HCT116 (cell line): ENCODE measurements at regions not wholly inside any gene's neighbourhood (a gene's known extent, or its start where the extent isn't known, plus 50 kb on each side); places are given as distances from the start of the nearest gene placed in this dataset.

Source experiments
- ATAC-seq: fragments of 200-7000 bp; cut with Tn5 transposase; 2 replicates; pipeline ENCODE4 v1.9.1; 2020; ENCODE audit warnings: mild to moderate bottlenecking, moderate library complexity
- BruUV-seq: library from RNA; stranded (reverse); fragments of 400-500 nt; replicated peaks from 2 replicates; lab custom pipeline; 2021; lab: Mats Ljungman, UMichigan
- CTCF ChIA-PET: fragments of 300-600 bp; sonication (Branson Sonifier 250); formaldehyde crosslinking; loops from one replicate; lab custom pipeline; 2021; ENCODE audit warnings: antibody characterized with exemption; lab: Charles Lee
- POLR2A ChIA-PET: fragments of 300-600, 350-600 bp; sonication (Branson Sonifier 250); formaldehyde crosslinking; loops from one replicate; lab custom pipeline; 2021; ENCODE audit warnings: antibody characterized with exemption; lab: Charles Lee
- RAD21 ChIA-PET, 2 experiments: fragments of 300-600 bp; sonication (Branson Sonifier 250); formaldehyde crosslinking; loops; one replicate each; lab custom pipeline; 2023; ENCODE audit warnings: low total read pairs in 2 of 2; ENCODE audit not compliant: uncharacterized antibody in 2 of 2, unreplicated experiment in 2 of 2, low non-redundant PET in 1 of 2; lab: Charles Lee
- DNase-seq: peaks from one replicate; pipeline ENCODE4 v3.0.0-alpha.2; 2010; ENCODE audit warnings: low read depth, low spot score
- H2AFZ ChIP-seq: fragments of 200-600 bp; shearing (Covaris generic), sonication (generic); 2 replicates; pipeline ENCODE4 v1.6.1; 2017; ENCODE audit warnings: low read depth, mixed run types, mixed read lengths, antibody characterized with exemption, low read length; ENCODE audit not compliant: poor library complexity, severe bottlenecking
- H3K27ac ChIP-seq: 2 replicates; pipeline ENCODE4 v1.5.1; 2012; ENCODE audit warnings: low read depth, low read length
- H3K27me3 ChIP-seq: fragments of 200-600 bp; sonication (generic); 2 replicates; pipeline ENCODE4 v1.6.1; 2016; ENCODE audit warnings: mixed run types, low read length, mixed read lengths; ENCODE audit not compliant: insufficient read depth
- H3K36me3 ChIP-seq, 2 experiments: fragments of 200-500 bp in 1 of 2; fragments of 200-600 bp in 1 of 2; sonication (Bioruptor generic) in 1 of 2; sonication (generic) in 1 of 2; 2 replicates each; pipeline versions ENCODE4 v1.5.1 to v1.6.1; 2014 to 2016; ENCODE audit warnings: low read length in 2 of 2, inconsistent platforms in 1 of 2, mixed read lengths in 1 of 2, mixed run types in 1 of 2; ENCODE audit not compliant: insufficient read depth in 2 of 2, control insufficient read depth in 1 of 2
- H3K4me1 ChIP-seq, 2 experiments: fragments of 200-600 bp in 1 of 2; sonication (generic) in 1 of 2; 2 replicates each; pipeline versions ENCODE4 v1.5.1 to v1.6.1; 2012 to 2017; ENCODE audit warnings: low read length in 2 of 2, inconsistent platforms in 1 of 2, mild to moderate bottlenecking in 1 of 2, mixed read lengths in 1 of 2, mixed run types in 1 of 2, moderate library complexity in 1 of 2; ENCODE audit not compliant: insufficient read depth in 2 of 2, control insufficient read depth in 1 of 2
- H3K4me2 ChIP-seq: fragments of 200-600 bp; sonication (generic); 2 replicates; pipeline ENCODE4 v1.6.1; 2017; ENCODE audit warnings: mixed run types, low read length, mixed read lengths
- H3K4me3 ChIP-seq, 2 experiments: fragments of 200-600 bp in 1 of 2; sonication (generic) in 1 of 2; replicated peaks in 1 of 2; 2 replicates each; pipeline ENCODE4 v1.5.1; 2011 to 2016; ENCODE audit warnings: low read length in 2 of 2, control low read depth in 1 of 2, low read depth in 1 of 2, mild to moderate bottlenecking in 1 of 2, mixed read lengths in 1 of 2, mixed run types in 1 of 2
- H3K79me2 ChIP-seq: fragments of 200-600 bp; sonication (generic); 2 replicates; pipeline ENCODE4 v1.6.1; 2017; ENCODE audit warnings: mild to moderate bottlenecking, mixed run types, low read length, moderate library complexity, mixed read lengths; ENCODE audit not compliant: insufficient read depth
- H3K9ac ChIP-seq: fragments of 200-600 bp; sonication (generic); 2 replicates; pipeline ENCODE4 v1.6.1; 2016; ENCODE audit warnings: low read length, mixed read lengths
- H3K9me2 ChIP-seq: fragments of 200-600 bp; sonication (generic), shearing (Covaris generic); 2 replicates; pipeline ENCODE4 v1.6.1; 2017; ENCODE audit warnings: mixed run types, mild to moderate bottlenecking, moderate library complexity; ENCODE audit not compliant: insufficient read depth
- H3K9me3 ChIP-seq, 2 experiments: fragments of 200-500 bp in 1 of 2; fragments of 200-600 bp in 1 of 2; sonication (Bioruptor generic) in 1 of 2; sonication (generic) in 1 of 2; 2 replicates each; pipeline ENCODE4 v1.6.1; 2014 to 2017; ENCODE audit warnings: low read length in 2 of 2, mixed read lengths in 2 of 2, inconsistent platforms in 1 of 2, low read depth in 1 of 2, mild to moderate bottlenecking in 1 of 2, mixed run types in 1 of 2, moderate library complexity in 1 of 2; ENCODE audit not compliant: control insufficient read depth in 1 of 2, insufficient read depth in 1 of 2
- H4K20me1 ChIP-seq: fragments of 200-600 bp; sonication (generic), shearing (Covaris generic); 2 replicates; pipeline ENCODE4 v1.6.1; 2017; ENCODE audit warnings: mixed run types, mild to moderate bottlenecking, moderate library complexity; ENCODE audit not compliant: insufficient read depth
- EGR1 ChIP-seq: IDR thresholded peaks from 2 replicates; pipeline ENCODE4 v1.6.1; 2012; ENCODE audit warnings: low read depth
- FOSL1 ChIP-seq: IDR thresholded peaks from 2 replicates; pipeline ENCODE4 v1.6.1; 2012; ENCODE audit warnings: low read depth
- SIN3A ChIP-seq: IDR thresholded peaks from 2 replicates; pipeline ENCODE4 v1.6.1; 2012; ENCODE audit warnings: low read depth
- SP1 ChIP-seq: IDR thresholded peaks from 2 replicates; pipeline ENCODE4 v1.6.1; 2012; ENCODE audit warnings: low read depth
- SRF ChIP-seq: IDR thresholded peaks from 2 replicates; pipeline ENCODE4 v1.6.1; 2012; ENCODE audit warnings: low read depth
- YY1 ChIP-seq: IDR thresholded peaks from 2 replicates; pipeline ENCODE4 v1.6.1; 2011; ENCODE audit warnings: low read length, low read depth, moderate library complexity, mild to moderate bottlenecking; ENCODE audit not compliant: insufficient replicate concordance; ENCODE audit errors: extremely low read depth
- ZFX ChIP-seq: fragments of 450-650 bp; IDR thresholded peaks from 2 replicates; pipeline ENCODE4 v1.6.1; 2017
- ZNF274 ChIP-seq: fragments of 200-500 bp; sonication (Bioruptor generic); IDR thresholded peaks from 2 replicates; pipeline ENCODE4 v1.6.1; 2014; ENCODE audit warnings: mild to moderate bottlenecking, low read depth, low read length, inconsistent platforms
- intact Hi-C: fragments of 100-400 bp; cut with micrococcal nuclease; formaldehyde crosslinking; loops from 2 replicates; pipeline ENCODE4 v1.10.0; 2022
- TF ChIP-seq, protein P1 (sequence below): IDR thresholded peaks from 2 replicates; pipeline ENCODE4 v1.6.1; 2012
- TF ChIP-seq, protein P2 (sequence below): IDR thresholded peaks from 2 replicates; pipeline ENCODE4 v1.6.1; 2012
- TF ChIP-seq, protein P3 (sequence below), 3 experiments: fragments of 200-600 bp in 1 of 3; sonication (generic) in 1 of 3; IDR thresholded peaks in 2 of 3; conservative IDR thresholded peaks in 1 of 3; 2 replicates each; pipeline ENCODE4 v1.5.1; 2012 to 2017; ENCODE audit warnings: low read depth in 2 of 3, low read length in 2 of 3, antibody characterized with exemption in 1 of 3, borderline replicate concordance in 1 of 3, control low read depth in 1 of 3, mild to moderate bottlenecking in 1 of 3, mixed read lengths in 1 of 3, mixed run types in 1 of 3, moderate library complexity in 1 of 3; ENCODE audit not compliant: insufficient read depth in 1 of 3
- TF ChIP-seq, protein P4 (sequence below): IDR thresholded peaks from 2 replicates; pipeline ENCODE4 v1.6.1; 2011; ENCODE audit warnings: mild to moderate bottlenecking, low read length, moderate library complexity; ENCODE audit not compliant: insufficient replicate concordance; ENCODE audit errors: extremely low read depth

DNA sequence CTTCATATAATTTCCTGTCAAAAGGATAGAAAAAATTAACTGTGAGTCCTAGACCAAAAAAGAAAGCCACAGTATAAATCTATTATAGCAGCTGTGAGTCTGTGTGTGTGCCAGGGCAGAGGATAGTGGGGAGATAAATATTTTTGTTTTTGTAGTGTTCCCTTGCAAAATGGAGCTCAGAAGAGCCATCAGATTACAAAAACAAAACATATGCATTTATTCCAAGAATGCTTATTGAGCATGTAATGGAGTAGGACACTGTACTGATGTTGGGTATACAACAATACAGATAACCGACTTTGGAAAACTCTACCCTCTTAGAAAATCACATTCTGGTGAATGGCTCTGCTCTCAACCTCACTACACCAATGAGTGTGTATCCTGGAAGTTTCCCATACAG lies 111.0 kb downstream of the DMAC1 start:
- ATAC-seq, result no peak
- H3K4me1 ChIP-seq, result no peaks in the 10 kb centered on the region
- no peak overlapping the region for H3K27ac ChIP-seq
- H3K4me2 ChIP-seq, result no peak overlapping the region
- H2AFZ ChIP-seq, result no peak overlapping the region
- no peaks in the 10 kb centered on the region for H4K20me1 ChIP-seq
- no peaks in the 10 kb centered on the region for H3K9me3 ChIP-seq
- TF ChIP-seq, protein P1, sequence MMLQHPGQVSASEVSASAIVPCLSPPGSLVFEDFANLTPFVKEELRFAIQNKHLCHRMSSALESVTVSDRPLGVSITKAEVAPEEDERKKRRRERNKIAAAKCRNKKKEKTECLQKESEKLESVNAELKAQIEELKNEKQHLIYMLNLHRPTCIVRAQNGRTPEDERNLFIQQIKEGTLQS, result no peak
- TF ChIP-seq, protein P2, sequence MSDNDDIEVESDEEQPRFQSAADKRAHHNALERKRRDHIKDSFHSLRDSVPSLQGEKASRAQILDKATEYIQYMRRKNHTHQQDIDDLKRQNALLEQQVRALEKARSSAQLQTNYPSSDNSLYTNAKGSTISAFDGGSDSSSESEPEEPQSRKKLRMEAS, result no peak
- TF ChIP-seq ZNF274, result no peak
- TF ChIP-seq YY1, result no peak
- TF ChIP-seq, protein P3, sequence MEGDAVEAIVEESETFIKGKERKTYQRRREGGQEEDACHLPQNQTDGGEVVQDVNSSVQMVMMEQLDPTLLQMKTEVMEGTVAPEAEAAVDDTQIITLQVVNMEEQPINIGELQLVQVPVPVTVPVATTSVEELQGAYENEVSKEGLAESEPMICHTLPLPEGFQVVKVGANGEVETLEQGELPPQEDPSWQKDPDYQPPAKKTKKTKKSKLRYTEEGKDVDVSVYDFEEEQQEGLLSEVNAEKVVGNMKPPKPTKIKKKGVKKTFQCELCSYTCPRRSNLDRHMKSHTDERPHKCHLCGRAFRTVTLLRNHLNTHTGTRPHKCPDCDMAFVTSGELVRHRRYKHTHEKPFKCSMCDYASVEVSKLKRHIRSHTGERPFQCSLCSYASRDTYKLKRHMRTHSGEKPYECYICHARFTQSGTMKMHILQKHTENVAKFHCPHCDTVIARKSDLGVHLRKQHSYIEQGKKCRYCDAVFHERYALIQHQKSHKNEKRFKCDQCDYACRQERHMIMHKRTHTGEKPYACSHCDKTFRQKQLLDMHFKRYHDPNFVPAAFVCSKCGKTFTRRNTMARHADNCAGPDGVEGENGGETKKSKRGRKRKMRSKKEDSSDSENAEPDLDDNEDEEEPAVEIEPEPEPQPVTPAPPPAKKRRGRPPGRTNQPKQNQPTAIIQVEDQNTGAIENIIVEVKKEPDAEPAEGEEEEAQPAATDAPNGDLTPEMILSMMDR (IDR thresholded peaks at IDR 0.05 in 2 of 3, conservative IDR thresholded peaks at IDR 0.05 in 1 of 3; ENCODE audit: borderline replicate concordance in 1 of 3, insufficient read depth in 1 of 3, low read depth in 2 of 3, low read length in 2 of 3), result no peak
- no peak for TF ChIP-seq SRF
- TF ChIP-seq EGR1, result no peak
- H3K9ac ChIP-seq, result no peak overlapping the region
- ChIA-PET POLR2A (no interaction called here), RAD21 (no interaction called here), CTCF (no interaction called here)
- no peak for DNase-seq
- no peak overlapping the region for H3K4me3 ChIP-seq
- intact Hi-C loops, result no loop called here
- no peaks in the 10 kb centered on the region for H3K36me3 ChIP-seq
- H3K79me2 ChIP-seq, result no peaks in the 10 kb centered on the region
- no TSS peak for BruUV-seq
- H3K9me2 ChIP-seq, result no peaks in the 10 kb centered on the region
- H3K27me3 ChIP-seq, result no peaks in the 10 kb centered on the region

DNA sequence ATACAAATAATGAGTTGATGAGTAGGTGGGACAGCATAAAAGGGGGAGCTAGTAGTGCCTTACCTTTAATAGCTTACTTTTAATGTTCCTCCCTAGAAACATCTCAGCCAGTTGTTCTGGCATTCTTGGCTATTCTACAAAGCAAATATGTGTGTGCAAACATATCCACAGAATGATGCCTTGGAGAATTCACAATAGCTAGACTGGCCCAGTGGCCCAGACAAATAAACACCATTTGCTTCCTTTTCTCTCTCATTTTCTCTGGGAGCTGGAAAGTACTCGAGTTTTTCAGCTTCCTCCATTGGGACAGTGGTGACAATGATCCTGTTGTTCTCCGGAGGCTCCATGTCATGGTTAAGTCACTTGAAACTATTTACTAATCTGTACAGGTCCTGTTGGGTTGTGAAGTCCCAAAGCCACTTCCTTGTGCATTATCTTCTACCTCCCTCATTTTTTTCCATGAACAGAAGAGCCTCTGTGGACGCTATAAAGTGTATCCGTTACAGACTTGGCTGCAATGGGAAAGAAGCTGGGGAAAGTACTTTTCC lies 122.9 kb downstream of the DMAC1 start:
- Histone ChIP-seq H3K36me3 (no peaks in the 10 kb centered on the region), H3K27me3 (no peaks in the 10 kb centered on the region), H3K27ac (no peak overlapping the region), H4K20me1 (no peaks in the 10 kb centered on the region), H3K4me1 (no peaks in the 10 kb centered on the region), H3K9ac (no peak overlapping the region), H3K4me3 (no peak overlapping the region), H3K79me2 (no peaks in the 10 kb centered on the region), H2AFZ (no peak overlapping the region), H3K9me2 (no peaks in the 10 kb centered on the region), H3K4me2 (no peak overlapping the region), H3K9me3 (no peaks in the 10 kb centered on the region)
- no peak for ATAC-seq
- ChIA-PET CTCF (no interaction called here), RAD21 (no interaction called here), POLR2A (interaction anchor here (0.6 kb wide), 1 partner anchor 1909 kb away, joined by 3 read pairs; no protein-coding TSS in a partner anchor)
- BruUV-seq, result no TSS peak
- intact Hi-C loops, result no loop called here
- DNase-seq, result no peak
- TF ChIP-seq, protein P3 (IDR thresholded peaks at IDR 0.05 in 2 of 3, conservative IDR thresholded peaks at IDR 0.05 in 1 of 3; ENCODE audit: borderline replicate concordance in 1 of 3, insufficient read depth in 1 of 3, low read depth in 2 of 3, low read length in 2 of 3), result no peak
- no peak for TF ChIP-seq SIN3A
- no peak for TF ChIP-seq FOSL1
- TF ChIP-seq ZFX, result no peak
- TF ChIP-seq SP1, result no peak
- TF ChIP-seq, protein P4, sequence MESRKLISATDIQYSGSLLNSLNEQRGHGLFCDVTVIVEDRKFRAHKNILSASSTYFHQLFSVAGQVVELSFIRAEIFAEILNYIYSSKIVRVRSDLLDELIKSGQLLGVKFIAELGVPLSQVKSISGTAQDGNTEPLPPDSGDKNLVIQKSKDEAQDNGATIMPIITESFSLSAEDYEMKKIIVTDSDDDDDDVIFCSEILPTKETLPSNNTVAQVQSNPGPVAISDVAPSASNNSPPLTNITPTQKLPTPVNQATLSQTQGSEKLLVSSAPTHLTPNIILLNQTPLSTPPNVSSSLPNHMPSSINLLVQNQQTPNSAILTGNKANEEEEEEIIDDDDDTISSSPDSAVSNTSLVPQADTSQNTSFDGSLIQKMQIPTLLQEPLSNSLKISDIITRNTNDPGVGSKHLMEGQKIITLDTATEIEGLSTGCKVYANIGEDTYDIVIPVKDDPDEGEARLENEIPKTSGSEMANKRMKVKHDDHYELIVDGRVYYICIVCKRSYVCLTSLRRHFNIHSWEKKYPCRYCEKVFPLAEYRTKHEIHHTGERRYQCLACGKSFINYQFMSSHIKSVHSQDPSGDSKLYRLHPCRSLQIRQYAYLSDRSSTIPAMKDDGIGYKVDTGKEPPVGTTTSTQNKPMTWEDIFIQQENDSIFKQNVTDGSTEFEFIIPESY, result no peak
- TF ChIP-seq, protein P1, result no peak
- TF ChIP-seq SRF, result no peak
